ENCODE measurements at regions not wholly inside any gene's neighbourhood (a gene's known extent, or its start where the extent isn't known, plus 50 kb on each side); places are given as distances from the start of the nearest gene placed in this dataset.
"Not testable (repeated sequence)": the region's sequence is repeated elsewhere in the genome, so short reads cannot be mapped to it uniquely, and the experiment has no call there.

GRCh38 chr12:25361511-25361910 is 110.8 kb upstream of the KRAS start:
- no peak overlapping the region for H3K4me3 ChIP-seq
- H3K36me3 ChIP-seq: no peaks in the 10 kb centered on the region
- no peaks in the 10 kb centered on the region for H3K27me3 ChIP-seq
- no peaks in the 10 kb centered on the region for H3K9me3 ChIP-seq
- no peaks in the 10 kb centered on the region for H3K4me1 ChIP-seq
- ATAC-seq: no peak
- no peak for DNase-seq
- intact Hi-C loops (cut with DNase I; ENCODE audit: low total_unique reads): no loop called here
- H3K27ac ChIP-seq: no peak overlapping the region
- in situ Hi-C loops (cut with MboI; ENCODE audit: low sequenced_read_pairs in 4 of 4): no loop called here
- TF ChIP-seq POLR2A (IDR thresholded peaks at IDR 0.05): no peak
- no peak for TF ChIP-seq CTCF (IDR thresholded peaks at IDR 0.05 in 4 of 5, conservative IDR thresholded peaks at IDR 0.05 in 1 of 5)

- no peaks in the 10 kb centered on the region for H3K36me3 ChIP-seq
- in situ Hi-C loops (cut with MboI; ENCODE audit: low sequenced_read_pairs in 4 of 4) (no loop called here), intact Hi-C loops (cut with DNase I; ENCODE audit: low total_unique reads) (no loop called here)
- no peaks in the 10 kb centered on the region for H3K4me1 ChIP-seq
- ATAC-seq (no peak), DNase-seq (no peak)
- H3K27ac ChIP-seq: no peak overlapping the region
- H3K4me3 ChIP-seq: no peak overlapping the region
- H3K9me3 ChIP-seq: no peaks in the 10 kb centered on the region
- TF ChIP-seq POLR2A (IDR thresholded peaks at IDR 0.05) (no peak), CTCF (IDR thresholded peaks at IDR 0.05 in 4 of 5, conservative IDR thresholded peaks at IDR 0.05 in 1 of 5) (no peak)
- H3K27me3 ChIP-seq: no peaks in the 10 kb centered on the region
Measured at GRCh38 chr12:25357595-25357994, 106.9 kb upstream of the KRAS start.

- intact Hi-C loops (cut with DNase I; ENCODE audit: low total_unique reads); H3K4me3 ChIP-seq; H3K9me3 ChIP-seq; ATAC-seq; H3K27me3 ChIP-seq; H3K27ac ChIP-seq; H3K4me1 ChIP-seq; DNase-seq; H3K36me3 ChIP-seq; in situ Hi-C loops (cut with MboI; ENCODE audit: low sequenced_read_pairs in 4 of 4): not testable (repeated sequence)
Measured at GRCh38 chr12:25352942-25353341, 102.2 kb upstream of the KRAS start.

- intact Hi-C loops (cut with DNase I; ENCODE audit: low total_unique reads): no loop called here
- TF ChIP-seq CTCF (IDR thresholded peaks at IDR 0.05 in 4 of 5, conservative IDR thresholded peaks at IDR 0.05 in 1 of 5) (no peak), POLR2A (IDR thresholded peaks at IDR 0.05) (no peak)
Measured at GRCh38 chr12:25352083-25352918, 101.6 kb upstream of the KRAS start.

GRCh38 chr12:25348593-25348895 is 97.8 kb upstream of the KRAS start:
- in situ Hi-C loops (cut with MboI; ENCODE audit: low sequenced_read_pairs in 4 of 4): no loop called here
- Histone ChIP-seq H3K4me3 (no peak overlapping the region), H3K27me3 (no peaks in the 10 kb centered on the region), H3K36me3 (no peaks in the 10 kb centered on the region), H3K4me1 (no peaks in the 10 kb centered on the region), H3K9me3 (no peaks in the 10 kb centered on the region), H3K27ac (no peak overlapping the region)
- no peak for DNase-seq
- TF ChIP-seq CTCF (IDR thresholded peaks at IDR 0.05 in 4 of 5, conservative IDR thresholded peaks at IDR 0.05 in 1 of 5) (no peak), POLR2A (IDR thresholded peaks at IDR 0.05) (no peak)
- ATAC-seq: no peak
- intact Hi-C loops (cut with DNase I; ENCODE audit: low total_unique reads): no loop called here

More at GRCh38 chr12:25352083-25352918, 101.6 kb upstream of the KRAS start:
- ATAC-seq: no peak
- H3K4me1 ChIP-seq: no peaks in the 10 kb centered on the region
- in situ Hi-C loops (cut with MboI; ENCODE audit: low sequenced_read_pairs in 4 of 4): no loop called here
- H3K9me3 ChIP-seq: no peaks in the 10 kb centered on the region
- no peaks in the 10 kb centered on the region for H3K36me3 ChIP-seq
- H3K4me3 ChIP-seq: no peak overlapping the region
- no peak overlapping the region for H3K27ac ChIP-seq
- DNase-seq: no peak
- H3K27me3 ChIP-seq: no peaks in the 10 kb centered on the region

Data from gastrocnemius medialis (tissue), 4 donors.